ENCODE measurements at regions not wholly inside any gene's neighbourhood (a gene's known extent, or its start where the extent isn't known, plus 50 kb on each side); places are given as distances from the start of the nearest gene placed in this dataset.

DNA sequence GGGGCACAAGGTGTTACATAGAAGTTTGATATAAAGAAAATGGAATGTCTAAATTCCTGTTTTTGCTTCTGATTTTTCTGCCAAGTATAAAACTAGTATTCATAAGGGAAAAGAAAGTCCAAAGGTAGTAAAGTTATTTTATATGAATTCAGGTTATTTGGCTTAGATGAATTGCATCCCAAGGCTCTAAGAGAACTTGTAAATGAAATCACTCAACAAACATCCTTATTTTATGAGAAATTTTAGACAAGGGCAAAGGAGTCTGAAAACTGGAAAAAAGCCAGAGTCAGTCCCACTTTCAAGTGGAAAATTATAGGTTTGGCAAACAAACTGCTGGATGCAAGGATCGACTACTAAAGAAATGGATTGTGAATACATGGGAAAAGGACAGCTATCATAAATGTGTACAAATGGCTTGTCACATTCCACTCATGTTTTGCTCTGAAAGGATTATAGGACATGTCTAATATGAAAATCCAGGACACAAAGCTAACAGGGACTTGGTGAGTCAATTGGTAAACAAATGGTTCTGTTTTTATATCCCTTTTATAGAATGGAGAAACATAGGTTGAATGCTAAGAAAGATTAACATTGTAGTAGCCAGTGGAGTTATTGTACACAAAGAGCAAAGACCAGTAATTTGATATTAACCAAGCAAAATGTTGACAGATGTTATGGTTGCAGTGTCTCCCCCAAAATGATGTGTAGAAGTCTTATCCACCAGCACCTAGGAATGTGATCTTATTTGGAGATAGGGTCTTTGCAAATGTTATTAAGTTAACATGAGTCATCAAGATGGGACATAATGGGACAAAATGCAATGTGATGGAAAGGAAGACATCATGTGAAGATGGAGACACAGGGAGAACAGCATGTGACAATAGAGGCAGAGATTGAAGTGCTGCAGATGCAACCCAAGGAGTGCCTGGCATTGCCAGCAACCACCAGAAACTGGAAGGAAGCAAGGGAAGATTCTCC is 495.7 kb downstream of the TLE1 start:
- DNase-seq (ENCODE audit: low read depth, low spot score): no peak

DNA sequence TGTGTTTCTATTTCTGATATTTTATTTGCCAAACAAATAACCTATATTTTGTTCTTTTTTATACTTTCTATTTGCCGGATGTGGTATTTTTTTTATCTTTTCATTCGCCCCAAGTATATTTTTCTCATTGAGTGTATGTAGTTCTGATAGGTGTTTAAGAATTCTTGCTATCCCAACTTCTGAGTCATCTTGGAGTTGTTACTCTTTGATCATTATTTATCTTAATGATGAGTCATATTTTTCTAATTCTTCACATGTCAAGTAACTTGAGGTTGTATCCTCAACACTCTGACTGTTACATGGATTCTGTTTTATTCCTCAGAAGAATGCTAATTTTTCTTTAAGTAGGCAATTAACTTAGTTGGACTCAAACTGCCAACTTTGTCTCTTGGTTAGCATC is 498.1 kb downstream of the TLE1 start:
- no peak for DNase-seq (ENCODE audit: low read depth, low spot score)

- no peak for DNase-seq (ENCODE audit: low read depth, low spot score)
Measured at GRCh38 chr9:81190659-81191058, 498.7 kb downstream of the TLE1 start.

DNA sequence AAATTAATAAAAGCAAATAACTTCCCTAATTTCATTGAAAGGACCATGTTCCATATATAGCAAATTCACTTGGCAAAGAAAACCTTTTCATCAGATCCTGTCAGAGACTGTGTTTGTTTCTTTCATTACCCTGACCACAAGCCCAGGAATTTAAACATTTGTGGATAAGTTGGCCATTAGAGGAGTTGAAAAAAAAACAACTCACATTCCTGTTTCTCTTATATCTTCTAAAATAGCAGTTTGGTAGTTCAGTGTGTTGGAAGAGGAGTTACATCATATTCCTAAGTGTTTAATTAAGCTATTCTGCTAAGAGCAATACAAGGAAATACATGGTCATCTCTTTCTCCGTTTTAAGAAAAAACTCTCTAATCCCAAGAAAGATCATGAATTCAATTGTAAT is 505.6 kb downstream of the TLE1 start:
- DNase-seq (ENCODE audit: low read depth, low spot score): peak; percentile 29

DNA sequence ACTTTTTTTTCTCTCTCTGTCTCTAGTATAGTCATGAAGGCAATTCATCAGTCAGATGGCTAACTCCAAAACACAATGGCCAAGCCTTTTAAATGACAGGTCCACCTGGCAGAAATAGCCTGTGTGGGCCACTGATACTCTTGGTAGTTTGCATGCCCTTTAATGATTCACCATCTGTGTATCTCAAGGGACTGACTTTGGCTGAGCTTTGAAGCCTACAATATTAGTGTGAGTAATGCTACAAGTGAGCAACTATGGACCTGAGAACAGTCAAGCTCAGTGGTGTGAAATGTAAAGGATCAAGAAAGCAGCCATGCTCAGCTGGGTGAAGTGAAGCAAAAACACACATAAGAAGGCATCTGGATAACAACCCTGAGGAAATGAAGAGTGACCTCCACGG is 506.9 kb downstream of the TLE1 start:
- peak; percentile 33 for DNase-seq (ENCODE audit: low read depth, low spot score)

DNA sequence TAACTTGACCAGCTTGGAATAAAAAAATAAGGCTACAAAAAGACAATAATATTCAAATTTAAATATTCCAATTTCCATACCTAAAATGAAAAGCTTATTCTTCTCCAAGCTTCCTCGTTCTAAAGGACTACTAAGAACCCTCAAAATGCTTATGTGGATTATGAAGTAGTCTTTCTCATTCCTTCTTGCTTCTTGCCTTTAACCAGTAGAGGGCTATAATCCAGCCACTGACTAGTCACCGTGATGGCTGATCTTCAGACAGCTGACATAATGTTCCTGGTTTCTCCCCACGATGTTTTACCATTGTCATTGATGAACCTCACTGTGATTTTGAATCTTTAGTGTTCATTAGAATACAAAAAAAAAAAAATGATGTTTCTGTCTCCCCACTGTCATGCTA is 515.3 kb downstream of the TLE1 start:
- DNase-seq (ENCODE audit: low read depth, low spot score): no peak

GRCh38 chr9:81171689-81172088 is 517.7 kb downstream of the TLE1 start:
- DNase-seq (ENCODE audit: low read depth, low spot score): no peak

- no peak for DNase-seq (ENCODE audit: low read depth, low spot score)
Measured at GRCh38 chr9:81162361-81162760, 527.0 kb downstream of the TLE1 start.

DNA sequence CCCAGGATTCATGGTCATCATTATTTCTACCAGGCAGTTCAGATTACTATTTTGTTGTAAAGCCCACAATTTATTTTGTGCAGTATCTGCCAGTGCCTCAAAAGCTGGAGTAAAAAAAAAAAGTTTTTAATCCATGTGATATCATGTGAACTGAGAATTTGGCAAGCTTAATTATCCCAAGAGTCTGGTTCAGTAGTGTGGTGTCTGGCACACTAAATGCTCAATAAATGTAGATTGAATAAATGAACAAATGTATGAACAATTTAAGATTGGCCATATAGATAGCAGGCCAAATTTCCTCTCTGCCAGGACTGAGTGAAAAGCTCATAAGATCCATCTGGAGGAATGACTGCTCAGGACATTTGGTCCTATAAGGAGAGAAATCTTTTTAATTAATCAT is 533.0 kb downstream of the TLE1 start:
- no peak for DNase-seq (ENCODE audit: low read depth, low spot score)

DNA sequence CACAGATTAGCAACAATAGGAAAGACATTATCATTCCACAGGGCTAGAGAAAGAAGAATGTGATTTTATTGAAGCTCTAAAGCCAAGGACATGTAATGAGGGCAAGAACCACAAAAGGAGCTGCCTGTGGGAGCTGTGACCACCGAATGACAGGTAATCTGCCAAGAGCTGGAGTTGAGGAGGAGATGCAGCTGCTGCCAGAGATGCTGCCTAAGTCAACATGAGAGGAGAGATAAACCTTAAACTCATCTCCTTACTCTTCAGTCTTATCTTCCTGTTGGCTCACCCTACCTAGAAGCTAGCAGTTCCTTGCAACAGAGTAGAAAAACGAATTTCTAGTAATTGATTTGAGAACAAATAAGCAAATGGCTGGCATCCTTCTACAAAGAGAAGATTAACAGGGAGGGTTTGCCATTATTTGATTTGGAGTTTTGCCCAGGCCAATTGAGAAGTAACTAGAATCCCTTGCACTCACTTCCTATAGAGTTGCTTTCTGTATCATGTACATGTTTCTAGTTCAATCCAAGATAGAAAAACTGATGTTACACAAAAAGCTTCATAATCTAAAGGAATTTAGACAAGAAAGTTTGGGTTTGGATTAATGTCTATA is 539.2 kb downstream of the TLE1 start:
- peak; percentile 6 for DNase-seq (ENCODE audit: low read depth, low spot score)

DNA sequence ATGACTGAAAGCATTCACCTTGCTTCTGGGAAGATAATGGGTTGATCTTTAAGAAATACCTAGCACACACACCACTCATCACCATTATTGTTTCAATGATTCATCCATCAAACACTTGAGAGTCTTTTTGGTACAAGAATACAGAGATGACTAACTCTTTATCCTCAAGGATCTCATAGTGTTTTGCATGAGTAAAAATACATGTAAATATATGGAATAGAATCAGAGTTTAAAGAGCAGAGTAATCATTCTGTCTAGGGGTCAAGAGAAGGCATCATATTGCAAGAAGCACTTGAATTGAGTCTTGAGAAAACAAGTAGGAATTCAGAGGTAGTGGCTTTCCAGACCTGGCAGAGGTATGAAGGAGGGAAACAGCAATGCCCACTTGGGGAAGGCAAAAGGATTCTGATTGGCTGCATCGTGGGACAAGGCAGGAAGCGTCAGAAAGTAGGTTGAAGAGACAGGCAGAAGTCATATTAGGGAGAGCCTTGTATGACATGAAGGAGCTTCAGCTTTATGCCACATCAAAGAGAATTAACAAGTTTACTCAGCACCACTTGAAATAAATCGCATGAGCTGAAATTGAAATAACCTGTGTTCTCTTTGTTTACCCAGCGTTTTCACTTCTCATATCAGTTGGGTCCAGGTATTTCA is 542.5 kb downstream of the TLE1 start:
- no peak for DNase-seq (ENCODE audit: low read depth, low spot score)

DNA sequence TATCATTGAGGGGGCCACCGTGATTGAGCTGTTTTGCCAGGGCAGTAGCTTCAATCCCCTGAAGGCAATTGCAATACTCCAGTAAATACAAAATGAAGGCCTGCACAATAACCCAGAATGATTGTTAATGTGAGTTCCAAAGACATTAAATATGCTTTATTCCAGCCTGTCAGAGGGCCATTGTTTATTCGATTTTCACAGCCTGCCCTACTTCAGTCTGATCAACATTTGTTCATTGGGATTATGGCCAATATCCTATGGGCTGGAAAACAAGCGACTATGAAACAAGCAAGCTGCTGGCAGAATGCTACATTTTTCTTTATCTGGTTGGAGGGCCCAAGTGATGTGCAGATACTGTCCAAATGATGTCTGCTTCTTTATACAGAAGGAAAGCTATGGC is 543.1 kb downstream of the TLE1 start:
- no peak for DNase-seq (ENCODE audit: low read depth, low spot score)

DNA sequence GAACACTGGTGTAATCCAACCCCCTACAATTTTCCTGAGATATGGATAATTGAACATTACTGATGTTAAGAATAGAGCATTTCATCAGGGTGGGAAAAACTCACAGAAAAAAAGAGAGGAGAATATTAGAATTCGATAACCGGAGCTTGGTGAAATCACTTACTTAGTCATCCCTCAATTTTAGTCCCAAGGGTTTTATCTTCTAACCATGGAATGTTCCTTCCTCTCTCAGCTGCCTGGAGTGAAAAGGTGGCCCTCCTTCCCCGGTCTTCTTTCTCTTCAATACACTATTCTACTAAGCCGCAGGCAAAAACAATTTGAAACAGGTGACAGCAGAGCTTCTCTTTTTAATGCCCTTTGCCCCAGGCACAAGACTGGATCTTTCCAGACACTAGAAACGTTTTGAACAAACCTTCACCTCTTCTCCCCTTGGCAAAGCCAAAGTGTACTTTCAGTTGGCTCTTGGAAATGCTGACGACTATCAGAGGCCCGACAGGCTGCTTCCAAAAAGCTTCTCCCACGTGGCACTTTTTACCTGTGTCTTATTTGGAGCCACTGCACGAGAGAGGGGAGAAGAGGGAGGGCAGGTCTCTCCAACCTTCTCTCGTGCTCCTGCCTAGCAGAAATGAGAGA is 543.9 kb downstream of the TLE1 start:
- no peak for DNase-seq (ENCODE audit: low read depth, low spot score)

- DNase-seq (ENCODE audit: low read depth, low spot score): no peak
Measured at GRCh38 chr9:81141961-81142360, 547.4 kb downstream of the TLE1 start.

- no peak for DNase-seq (ENCODE audit: low read depth, low spot score)
Measured at GRCh38 chr9:81137976-81138568, 551.3 kb downstream of the TLE1 start.

DNA sequence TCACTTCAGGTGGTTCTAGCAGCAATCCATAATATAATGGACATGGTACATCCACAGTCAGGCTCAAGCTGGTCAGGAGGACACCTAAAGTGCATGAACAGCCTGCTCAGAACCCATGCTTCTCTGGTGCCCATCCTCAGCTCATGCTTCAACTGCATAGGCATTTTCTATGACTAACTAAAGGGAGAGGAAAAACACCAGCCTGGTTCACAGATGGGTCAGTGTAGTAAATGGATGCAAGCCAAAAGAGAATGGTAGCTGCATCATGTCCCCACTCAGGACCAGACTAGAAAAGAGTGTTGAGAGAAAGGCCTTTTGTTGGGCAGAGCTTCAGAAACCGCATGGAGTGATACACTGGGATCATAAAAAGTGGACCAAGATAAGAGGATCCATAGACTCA is 556.6 kb downstream of the TLE1 start:
- no peak for DNase-seq (ENCODE audit: low read depth, low spot score)

- no peak for DNase-seq (ENCODE audit: low read depth, low spot score)
Measured at GRCh38 chr9:81132318-81132717, 557.0 kb downstream of the TLE1 start.

DNA sequence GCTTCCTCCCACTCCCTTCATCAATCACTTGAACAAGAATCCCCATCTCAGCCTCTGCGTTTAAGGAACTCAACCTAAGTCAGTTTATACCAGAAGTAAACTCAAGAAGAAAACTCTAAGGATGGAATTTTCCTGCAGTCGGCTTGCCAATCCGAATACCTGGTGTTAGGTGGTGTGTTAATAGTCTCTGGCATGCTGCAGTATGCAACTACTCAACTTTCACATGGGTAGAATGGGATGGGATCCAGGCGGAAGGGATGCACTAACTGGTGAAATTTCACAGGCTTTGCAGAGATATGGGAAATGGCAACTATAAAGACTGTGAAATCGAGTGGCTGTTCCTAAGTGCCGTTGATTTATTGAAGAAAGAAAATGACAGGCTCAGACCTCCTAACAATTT is 560.6 kb downstream of the TLE1 start:
- no peak for DNase-seq (ENCODE audit: low read depth, low spot score)

- no peak for DNase-seq (ENCODE audit: low read depth, low spot score)
Measured at GRCh38 chr9:81125446-81126092, 563.8 kb downstream of the TLE1 start.

GRCh38 chr9:81123526-81123925 is 565.8 kb downstream of the TLE1 start:
- no peak for DNase-seq (ENCODE audit: low read depth, low spot score)

DNA sequence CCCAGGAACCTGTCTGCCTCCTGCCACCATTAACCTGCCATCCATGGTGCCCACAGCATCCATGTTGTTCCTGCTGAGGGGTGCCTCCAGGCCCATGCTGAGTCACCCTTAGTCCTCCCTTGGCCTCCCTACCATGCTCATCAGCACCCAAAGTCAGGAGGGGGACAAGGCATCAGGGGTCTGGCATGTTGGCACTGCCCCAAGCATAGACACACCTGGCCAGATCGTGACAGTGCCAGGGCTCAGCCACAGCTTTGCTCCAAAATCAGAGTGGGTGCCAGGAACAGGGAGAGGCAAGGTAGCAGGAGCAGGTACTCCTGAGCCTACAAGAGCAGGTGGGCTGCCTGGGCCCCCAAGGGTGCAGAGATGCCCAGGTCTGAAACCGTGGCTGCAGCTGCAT is 566.6 kb downstream of the TLE1 start:
- DNase-seq (ENCODE audit: low read depth, low spot score): no peak

Data from smooth muscle cell of the brain vasculature (primary cell).